ENCODE measurements at regions not wholly inside any gene's neighbourhood (a gene's known extent, or its start where the extent isn't known, plus 50 kb on each side); places are given as distances from the start of the nearest gene placed in this dataset.

- H3K4me3 ChIP-seq (ENCODE audit: low read length): no peak overlapping the region
- peaks cover 9% of the 10 kb centered on the region for H3K27me3 Mint-ChIP-seq (ENCODE audit: insufficient read depth)
- H3K4me1 ChIP-seq (ENCODE audit: control insufficient read depth, insufficient read depth, low read length): no peaks in the 10 kb centered on the region
- H3K27me3 ChIP-seq (ENCODE audit: control insufficient read depth, insufficient read depth, low read length, poor library complexity, severe bottlenecking): no peaks in the 10 kb centered on the region
- no peaks in the 10 kb centered on the region for H3K4me1 Mint-ChIP-seq
- no peaks in the 10 kb centered on the region for H3K36me3 Mint-ChIP-seq (ENCODE audit: low read depth)
- H3K9ac ChIP-seq (ENCODE audit: extremely low read depth, low read length, poor library complexity, severe bottlenecking): no peak overlapping the region
- 90 to 100% methylated on average over 1 to 3 of the region's 3 CpGs for WGBS, 2 experiments (ENCODE audit: insufficient coverage in 1 of 2, insufficient read length in 1 of 2)
- TF ChIP-seq CTCF (conservative IDR thresholded peaks at IDR 0.05): no peak
- H3K9me3 Mint-ChIP-seq: no peaks in the 10 kb centered on the region
- H3K36me3 ChIP-seq (ENCODE audit: control insufficient read depth, insufficient read depth, low read length): no peaks in the 10 kb centered on the region
- no peak for DNase-seq
- no peaks in the 10 kb centered on the region for H3K9me3 ChIP-seq (ENCODE audit: control insufficient read depth, low read length)
- H3K27ac ChIP-seq (ENCODE audit: low read depth, low read length): no peak overlapping the region
- H3K4me3 Mint-ChIP-seq: no peak overlapping the region
- no peak overlapping the region for H3K27ac Mint-ChIP-seq
These were observed 52.6 kb upstream of the JUN start for GRCh38 chr1:58836408-58836807.

- no peak overlapping the region for H3K27ac Mint-ChIP-seq
- H3K9me3 Mint-ChIP-seq: no peaks in the 10 kb centered on the region
- no peak for TF ChIP-seq CTCF (conservative IDR thresholded peaks at IDR 0.05)
- H3K9ac ChIP-seq (ENCODE audit: extremely low read depth, low read length, poor library complexity, severe bottlenecking): no peak overlapping the region
- no peaks in the 10 kb centered on the region for H3K27me3 ChIP-seq (ENCODE audit: control insufficient read depth, insufficient read depth, low read length, poor library complexity, severe bottlenecking)
- H3K27ac ChIP-seq (ENCODE audit: low read depth, low read length): no peak overlapping the region
- H3K4me3 ChIP-seq (ENCODE audit: low read length): no peak overlapping the region
- no peaks in the 10 kb centered on the region for H3K36me3 Mint-ChIP-seq (ENCODE audit: low read depth)
- no peaks in the 10 kb centered on the region for H3K9me3 ChIP-seq (ENCODE audit: control insufficient read depth, low read length)
- H3K4me1 ChIP-seq (ENCODE audit: control insufficient read depth, insufficient read depth, low read length): no peaks in the 10 kb centered on the region
- no peak for DNase-seq
- no peaks in the 10 kb centered on the region for H3K36me3 ChIP-seq (ENCODE audit: control insufficient read depth, insufficient read depth, low read length)
- H3K4me3 Mint-ChIP-seq: no peak overlapping the region
- H3K4me1 Mint-ChIP-seq: no peaks in the 10 kb centered on the region
- H3K27me3 Mint-ChIP-seq (ENCODE audit: insufficient read depth): peaks cover 9% of the 10 kb centered on the region
These were observed 54.0 kb upstream of the JUN start for GRCh38 chr1:58837886-58838285.

GRCh38 chr1:58839147-58839795, 55.4 kb upstream of the JUN start:
- H3K9ac ChIP-seq (ENCODE audit: extremely low read depth, low read length, poor library complexity, severe bottlenecking): no peak overlapping the region
- no peak for DNase-seq
- H3K4me3 ChIP-seq (ENCODE audit: low read length): no peak overlapping the region
- Mint-ChIP-seq H3K4me3 (no peak overlapping the region), H3K9me3 (no peaks in the 10 kb centered on the region), H3K27ac (no peak overlapping the region), H3K4me1 (no peaks in the 10 kb centered on the region), H3K27me3 (ENCODE audit: insufficient read depth) (peaks cover 9% of the 10 kb centered on the region), H3K36me3 (ENCODE audit: low read depth) (no peaks in the 10 kb centered on the region)
- no peaks in the 10 kb centered on the region for H3K27me3 ChIP-seq (ENCODE audit: control insufficient read depth, insufficient read depth, low read length, poor library complexity, severe bottlenecking)
- TF ChIP-seq CTCF (conservative IDR thresholded peaks at IDR 0.05): no peak
- H3K9me3 ChIP-seq (ENCODE audit: control insufficient read depth, low read length): no peaks in the 10 kb centered on the region
- H3K36me3 ChIP-seq (ENCODE audit: control insufficient read depth, insufficient read depth, low read length): no peaks in the 10 kb centered on the region
- no peaks in the 10 kb centered on the region for H3K4me1 ChIP-seq (ENCODE audit: control insufficient read depth, insufficient read depth, low read length)
- WGBS, 2 experiments (ENCODE audit: insufficient coverage in 1 of 2, insufficient read length in 1 of 2): 50 to 67% methylated on average over 2 to 5 of the region's 5 CpGs
- no peak overlapping the region for H3K27ac ChIP-seq (ENCODE audit: low read depth, low read length)

Measured in endodermal cell (in vitro differentiated cells).